Umbilical cord (tissue), 1 donor: ENCODE measurements at regions not wholly inside any gene's neighbourhood (a gene's known extent, or its start where the extent isn't known, plus 50 kb on each side); places are given as distances from the start of the nearest gene placed in this dataset.

Experiments
- DNase-seq: peaks from one replicate; pipeline ENCODE4 v3.0.0-alpha.2; 2015; ENCODE audit warnings: low spot score

- no peak for DNase-seq
These were observed 169.3 kb upstream of the LRRN1 start for GRCh38 chr3:3629911-3630310.

GRCh38 chr3:3628676-3629328, 170.4 kb upstream of the LRRN1 start:
- no peak for DNase-seq

- DNase-seq = no peak
These were observed 172.1 kb upstream of the LRRN1 start for GRCh38 chr3:3627114-3627513.

- no peak for DNase-seq
These were observed 173.5 kb upstream of the LRRN1 start for GRCh38 chr3:3625544-3626271.

- DNase-seq = no peak
These were observed 179.4 kb upstream of the LRRN1 start for GRCh38 chr3:3619815-3620214.

GRCh38 chr3:3618623-3619022, 180.6 kb upstream of the LRRN1 start:
- no peak for DNase-seq

- no peak for DNase-seq
These were observed 183.7 kb upstream of the LRRN1 start for GRCh38 chr3:3615533-3615932.

- DNase-seq = no peak
These were observed 188.5 kb upstream of the LRRN1 start for GRCh38 chr3:3610581-3611298.

GRCh38 chr3:3606321-3606720, 192.9 kb upstream of the LRRN1 start:
- DNase-seq = no peak

GRCh38 chr3:3605226-3605625, 194.0 kb upstream of the LRRN1 start:
- no peak for DNase-seq

GRCh38 chr3:3603351-3603750, 195.9 kb upstream of the LRRN1 start:
- DNase-seq = no peak

- no peak for DNase-seq
These were observed 198.4 kb upstream of the LRRN1 start for GRCh38 chr3:3600665-3601340.

GRCh38 chr3:3599016-3599415, 200.2 kb upstream of the LRRN1 start:
- no peak for DNase-seq

GRCh38 chr3:3594986-3595385, 204.2 kb upstream of the LRRN1 start:
- no peak for DNase-seq

- DNase-seq = no peak
These were observed 209.5 kb upstream of the LRRN1 start for GRCh38 chr3:3589715-3590130.

- no peak for DNase-seq
These were observed 211.6 kb upstream of the LRRN1 start for GRCh38 chr3:3587647-3587972.

GRCh38 chr3:3586843-3587646, 212.2 kb upstream of the LRRN1 start:
- DNase-seq = no peak

GRCh38 chr3:3586336-3586735, 212.9 kb upstream of the LRRN1 start:
- no peak for DNase-seq

- DNase-seq = no peak
These were observed 219.6 kb upstream of the LRRN1 start for GRCh38 chr3:3579658-3580057.

GRCh38 chr3:3578718-3579117, 220.5 kb upstream of the LRRN1 start:
- DNase-seq = no peak

- no peak for DNase-seq
These were observed 221.4 kb upstream of the LRRN1 start for GRCh38 chr3:3577823-3578222.

GRCh38 chr3:3573341-3573740, 225.9 kb upstream of the LRRN1 start:
- DNase-seq = no peak
